GM13976 (cell line): ENCODE measurements at regions not wholly inside any gene's neighbourhood (a gene's known extent, or its start where the extent isn't known, plus 50 kb on each side); places are given as distances from the start of the nearest gene placed in this dataset.

Experiments
- DNase-seq: peaks from one replicate; pipeline ENCODE4 v3.0.0; 2012; ENCODE audit warnings: low spot score
- in situ Hi-C: fragments of 300-500 bp; cut with MboI; formaldehyde crosslinking; loops from one replicate; pipeline ENCODE4 v1.12.0; 2022; ENCODE audit warnings: low sequenced_read_pairs, mixed read lengths, inconsistent platforms; ENCODE audit not compliant: unreplicated experiment
- TF ChIP-seq, protein P1 (sequence below): IDR thresholded peaks from 2 replicates; pipeline ENCODE4 v1.5.1; 2012; ENCODE audit warnings: borderline replicate concordance, mild to moderate bottlenecking; ENCODE audit not compliant: insufficient read depth; ENCODE audit errors: extremely low read depth, missing control alignments, control extremely low read depth

DNA sequence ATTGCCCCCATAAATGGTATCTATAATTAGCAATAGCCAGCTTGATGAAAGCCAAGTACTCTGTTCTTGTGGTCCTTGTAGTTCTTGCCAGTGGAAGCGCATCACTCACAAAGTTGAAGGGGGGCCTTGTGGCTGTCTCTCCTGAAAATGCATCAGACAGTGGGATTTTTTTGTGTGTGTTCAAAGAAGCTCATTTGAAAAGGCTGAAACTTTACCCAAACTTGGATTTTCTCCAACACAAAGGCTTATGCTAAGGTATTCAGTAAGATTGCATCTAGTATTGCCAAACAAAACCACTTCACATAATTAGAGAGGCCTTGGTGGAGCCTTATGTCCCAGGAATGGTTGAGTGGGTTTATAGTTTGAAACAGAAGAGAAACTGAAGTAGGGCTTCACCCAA, 216.7 kb upstream of the TMTC1 start:
- DNase-seq, result no peak
- TF ChIP-seq, protein P1, sequence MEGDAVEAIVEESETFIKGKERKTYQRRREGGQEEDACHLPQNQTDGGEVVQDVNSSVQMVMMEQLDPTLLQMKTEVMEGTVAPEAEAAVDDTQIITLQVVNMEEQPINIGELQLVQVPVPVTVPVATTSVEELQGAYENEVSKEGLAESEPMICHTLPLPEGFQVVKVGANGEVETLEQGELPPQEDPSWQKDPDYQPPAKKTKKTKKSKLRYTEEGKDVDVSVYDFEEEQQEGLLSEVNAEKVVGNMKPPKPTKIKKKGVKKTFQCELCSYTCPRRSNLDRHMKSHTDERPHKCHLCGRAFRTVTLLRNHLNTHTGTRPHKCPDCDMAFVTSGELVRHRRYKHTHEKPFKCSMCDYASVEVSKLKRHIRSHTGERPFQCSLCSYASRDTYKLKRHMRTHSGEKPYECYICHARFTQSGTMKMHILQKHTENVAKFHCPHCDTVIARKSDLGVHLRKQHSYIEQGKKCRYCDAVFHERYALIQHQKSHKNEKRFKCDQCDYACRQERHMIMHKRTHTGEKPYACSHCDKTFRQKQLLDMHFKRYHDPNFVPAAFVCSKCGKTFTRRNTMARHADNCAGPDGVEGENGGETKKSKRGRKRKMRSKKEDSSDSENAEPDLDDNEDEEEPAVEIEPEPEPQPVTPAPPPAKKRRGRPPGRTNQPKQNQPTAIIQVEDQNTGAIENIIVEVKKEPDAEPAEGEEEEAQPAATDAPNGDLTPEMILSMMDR, result no peak
- in situ Hi-C loops, result no loop called here

DNA sequence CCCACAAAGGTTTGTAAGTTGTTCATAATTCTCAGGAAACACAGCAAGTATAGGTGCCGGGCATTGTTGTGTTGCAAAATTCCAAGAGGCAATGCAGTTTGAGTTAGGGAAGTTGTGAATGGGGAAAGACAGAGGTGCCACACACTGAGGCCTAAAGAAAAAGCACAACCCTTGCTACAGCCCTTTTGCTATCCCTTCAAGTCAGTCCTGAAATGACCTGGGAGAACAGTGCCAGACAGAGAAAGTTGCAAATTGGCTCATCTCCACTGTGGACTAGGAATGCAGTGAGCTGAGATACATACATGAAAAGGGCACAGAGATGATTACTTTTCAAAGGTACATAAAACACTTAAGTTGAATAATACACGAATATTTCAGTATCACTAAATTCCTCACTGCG, 213.3 kb upstream of the TMTC1 start:
- in situ Hi-C loops, result no loop called here
- no peak for DNase-seq
- TF ChIP-seq, protein P1, result no peak

DNA sequence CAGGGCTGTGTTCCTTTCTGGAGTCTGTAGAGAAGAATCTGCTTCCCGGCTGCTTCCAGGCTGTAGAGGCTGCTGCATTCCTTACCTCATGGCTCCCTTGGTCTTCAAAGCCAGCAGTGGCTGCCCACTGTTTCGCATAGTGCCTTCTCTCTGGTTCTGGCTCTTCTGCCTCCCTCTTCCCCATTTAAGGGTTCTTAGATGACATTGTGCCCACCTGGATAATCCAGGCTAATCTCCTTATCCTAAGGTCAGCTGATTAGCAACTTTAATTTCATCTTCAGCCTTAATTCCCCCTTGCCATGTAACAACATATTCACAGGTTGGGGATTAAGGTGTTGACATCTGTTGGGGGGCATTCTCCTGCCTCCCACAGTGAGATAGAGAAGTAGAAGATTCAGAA, 208.6 kb upstream of the TMTC1 start:
- in situ Hi-C loops, result no loop called here
- no peak for DNase-seq
- TF ChIP-seq, protein P1, result no peak

DNA sequence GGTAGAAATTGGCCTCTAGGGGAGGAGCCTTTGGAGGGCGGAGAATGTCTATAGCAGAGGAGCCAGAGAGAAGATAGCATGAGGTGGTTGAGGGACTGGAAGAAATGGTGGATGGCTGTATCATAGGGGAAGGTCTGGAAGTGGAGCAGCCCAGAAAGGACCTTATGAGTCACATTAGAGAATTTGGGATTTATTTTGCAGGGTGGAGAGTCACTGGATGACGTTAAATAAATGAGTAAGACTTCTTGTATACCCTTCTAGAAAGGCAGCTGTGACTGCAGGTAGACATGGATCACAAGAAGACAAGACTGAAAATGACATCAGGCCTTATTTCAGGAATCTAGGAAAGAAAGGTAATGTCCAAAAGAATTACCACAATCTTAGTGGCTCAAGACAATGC, 208.2 kb upstream of the TMTC1 start:
- in situ Hi-C loops, result no loop called here
- DNase-seq, result no peak
- TF ChIP-seq, protein P1, result no peak

DNA sequence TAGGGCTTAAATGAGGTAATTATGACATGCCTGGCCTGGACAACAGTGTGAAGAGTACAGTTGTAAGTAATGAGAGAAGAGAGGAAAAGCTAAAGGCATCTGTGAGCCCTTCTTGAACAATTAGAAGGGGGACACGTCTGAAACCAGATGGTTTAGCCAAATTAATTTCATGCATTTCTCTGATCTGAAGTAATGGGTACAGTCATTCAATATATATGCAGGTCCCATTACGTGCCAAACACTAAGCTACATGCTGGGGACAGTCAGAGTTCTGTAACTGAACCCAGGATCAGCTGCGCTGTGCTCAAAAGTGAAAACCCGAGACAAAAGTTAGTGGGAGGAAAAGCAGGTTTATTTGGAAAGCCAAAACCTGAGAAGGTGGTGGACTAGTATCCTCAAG, 207.2 kb upstream of the TMTC1 start:
- no peak for DNase-seq
- in situ Hi-C loops, result no loop called here
- TF ChIP-seq, protein P1, result no peak

DNA sequence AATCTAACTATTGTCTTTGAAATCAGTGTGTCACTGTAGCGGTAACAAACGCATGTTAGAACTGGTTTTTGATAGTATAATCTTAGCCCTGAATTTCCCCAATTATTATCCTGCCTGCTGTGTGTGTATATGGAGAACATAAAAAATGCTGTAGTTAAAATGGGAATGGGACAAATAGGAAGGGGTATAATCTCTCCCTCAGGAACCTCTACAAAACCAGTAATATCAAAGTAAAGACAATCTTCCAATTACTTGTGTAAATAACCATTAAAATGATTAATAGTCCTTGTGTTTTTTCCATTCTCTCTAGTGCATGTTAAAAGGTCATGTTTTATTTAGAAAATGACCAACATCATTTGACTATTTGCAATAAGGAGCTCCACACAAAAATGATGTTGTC, 200.1 kb upstream of the TMTC1 start:
- in situ Hi-C loops, result no loop called here
- TF ChIP-seq, protein P1, result no peak
- no peak for DNase-seq

DNA sequence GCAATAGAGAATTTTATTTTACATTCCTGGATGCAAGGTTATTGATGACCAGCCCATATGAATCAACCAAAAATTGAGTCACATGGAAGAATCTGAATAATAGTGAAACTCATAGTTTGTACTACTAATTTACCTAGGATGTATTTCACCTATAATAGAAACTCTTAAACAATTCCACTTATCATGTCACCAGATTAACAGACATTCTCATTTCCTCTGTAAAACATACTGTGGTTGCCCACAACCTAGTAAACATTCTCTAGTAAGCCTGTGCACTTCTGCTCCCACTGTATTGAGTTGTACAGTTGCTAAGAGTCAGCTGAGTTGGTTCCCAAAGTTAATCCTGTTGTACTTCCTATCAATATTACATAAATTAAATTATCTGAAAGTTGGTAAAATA, 196.6 kb upstream of the TMTC1 start:
- in situ Hi-C loops, result no loop called here
- TF ChIP-seq, protein P1, result no peak
- no peak for DNase-seq
